MM.1S (cell line): ENCODE measurements at regions not wholly inside any gene's neighbourhood (a gene's known extent, or its start where the extent isn't known, plus 50 kb on each side); places are given as distances from the start of the nearest gene placed in this dataset.

ENCODE experiments used
- CTCF ChIP-seq: fragments of 300-600 bp; sonication (generic); IDR thresholded peaks from 2 replicates; pipeline ENCODE4 v1.5.1; 2016; ENCODE audit warnings: antibody characterized with exemption, low read length, mixed read lengths
- EZH2 ChIP-seq: fragments of 300-600 bp; sonication (generic); optimal IDR thresholded peaks from 2 replicates; pipeline ENCODE3; 2017; ENCODE audit warnings: low read depth, mild to moderate bottlenecking, antibody characterized with exemption, low read length, mixed read lengths

- no peak for TF ChIP-seq EZH2
- no peak for TF ChIP-seq CTCF
Measured at GRCh38 chr14:85115921-85116320, 414.0 kb upstream of the FLRT2 start.
